ENCODE measurements at regions not wholly inside any gene's neighbourhood (a gene's known extent, or its start where the extent isn't known, plus 50 kb on each side); places are given as distances from the start of the nearest gene placed in this dataset.

- TF ChIP-seq FOXM1 (IDR thresholded peaks at IDR 0.05; ENCODE audit: borderline replicate concordance) = no peak
- no peak for TF ChIP-seq SP1 (IDR thresholded peaks at IDR 0.05)
- no peak for TF ChIP-seq CTBP1 (IDR thresholded peaks at IDR 0.05; ENCODE audit: borderline replicate concordance)
- no peak for TF ChIP-seq ELF4 (IDR thresholded peaks at IDR 0.05)
- no peak for TF ChIP-seq BHLHE40 (IDR thresholded peaks at IDR 0.05; ENCODE audit: borderline replicate concordance)
Measured at GRCh38 chr12:28795311-28795710, 353.8 kb upstream of the FAR2 start.
